Astrocyte (in vitro differentiated cells and primary cell): ENCODE measurements at regions not wholly inside any gene's neighbourhood (a gene's known extent, or its start where the extent isn't known, plus 50 kb on each side); places are given as distances from the start of the nearest gene placed in this dataset.

Experiments used
- CTCF ChIP-seq: IDR thresholded peaks from 2 replicates; pipeline ENCODE4 v1.5.1; 2011; ENCODE audit warnings: low read depth, mild to moderate bottlenecking, inconsistent platforms, low read length, moderate library complexity; ENCODE audit not compliant: insufficient read depth
- EZH2 ChIP-seq: IDR thresholded peaks from 2 replicates; pipeline ENCODE4 v1.6.1; 2012; ENCODE audit warnings: mild to moderate bottlenecking, low read length, inconsistent platforms; ENCODE audit not compliant: insufficient read depth

GRCh38 chr1:106768077-106768476 is 288.4 kb upstream of the PRMT6 start:
- TF ChIP-seq CTCF, result no peak
- TF ChIP-seq EZH2, result no peak
